ENCODE measurements at regions not wholly inside any gene's neighbourhood (a gene's known extent, or its start where the extent isn't known, plus 50 kb on each side); places are given as distances from the start of the nearest gene placed in this dataset.

GRCh38 chr11:21896216-21896615, 296.7 kb upstream of the ANO5 start:
- Histone ChIP-seq H3K27ac (no peak overlapping the region), H3K4me1 (no peaks in the 10 kb centered on the region), H3K27me3 (no peaks in the 10 kb centered on the region), H3K9me3 (no peaks in the 10 kb centered on the region), H3K4me3 (no peak overlapping the region), H3K36me3 (no peaks in the 10 kb centered on the region)
- no peak for DNase-seq (ENCODE audit: low spot score in 2 of 2)
- no peak for TF ChIP-seq CTCF (IDR thresholded peaks at IDR 0.05)
- intact Hi-C loops (cut with DNase I): no loop called here

- Histone ChIP-seq H3K4me3 (no peak overlapping the region), H3K36me3 (no peaks in the 10 kb centered on the region), H3K27me3 (no peaks in the 10 kb centered on the region), H3K4me1 (no peaks in the 10 kb centered on the region), H3K27ac (no peak overlapping the region), H3K9me3 (no peaks in the 10 kb centered on the region)
- no peak for TF ChIP-seq CTCF (IDR thresholded peaks at IDR 0.05)
- no peak for DNase-seq (ENCODE audit: low spot score in 2 of 2)
- intact Hi-C loops (cut with DNase I): no loop called here
Measured at GRCh38 chr11:21896746-21897602, 295.9 kb upstream of the ANO5 start.

GRCh38 chr11:21897752-21898151, 295.1 kb upstream of the ANO5 start:
- intact Hi-C loops (cut with DNase I): no loop called here
- H3K36me3 ChIP-seq: no peaks in the 10 kb centered on the region
- H3K27me3 ChIP-seq: no peaks in the 10 kb centered on the region
- no peaks in the 10 kb centered on the region for H3K4me1 ChIP-seq
- H3K27ac ChIP-seq: no peak overlapping the region
- TF ChIP-seq CTCF (IDR thresholded peaks at IDR 0.05): no peak
- H3K9me3 ChIP-seq: no peaks in the 10 kb centered on the region
- no peak for DNase-seq (ENCODE audit: low spot score in 2 of 2)
- H3K4me3 ChIP-seq: no peak overlapping the region

GRCh38 chr11:21908211-21908610, 284.7 kb upstream of the ANO5 start:
- Histone ChIP-seq H3K36me3 (no peaks in the 10 kb centered on the region), H3K9me3 (no peaks in the 10 kb centered on the region), H3K4me1 (no peaks in the 10 kb centered on the region), H3K4me3 (no peak overlapping the region), H3K27me3 (no peaks in the 10 kb centered on the region), H3K27ac (no peak overlapping the region)
- no peak for TF ChIP-seq CTCF (IDR thresholded peaks at IDR 0.05)
- no peak for DNase-seq (ENCODE audit: low spot score in 2 of 2)
- intact Hi-C loops (cut with DNase I): no loop called here

- H3K27me3 ChIP-seq: no peaks in the 10 kb centered on the region
- intact Hi-C loops (cut with DNase I): no loop called here
- TF ChIP-seq CTCF (IDR thresholded peaks at IDR 0.05): no peak
Measured at GRCh38 chr11:21909145-21909544, 283.7 kb upstream of the ANO5 start.

More at GRCh38 chr11:21909145-21909544, 283.7 kb upstream of the ANO5 start:
- no peak overlapping the region for H3K27ac ChIP-seq
- no peaks in the 10 kb centered on the region for H3K9me3 ChIP-seq
- H3K36me3 ChIP-seq: no peaks in the 10 kb centered on the region
- H3K4me1 ChIP-seq: no peaks in the 10 kb centered on the region
- H3K4me3 ChIP-seq: no peak overlapping the region
- no peak for DNase-seq (ENCODE audit: low spot score in 2 of 2)
